ENCODE measurements at regions not wholly inside any gene's neighbourhood (a gene's known extent, or its start where the extent isn't known, plus 50 kb on each side); places are given as distances from the start of the nearest gene placed in this dataset.
"Not testable (repeated sequence)": the region's sequence is repeated elsewhere in the genome, so short reads cannot be mapped to it uniquely, and the experiment has no call there.

DNA sequence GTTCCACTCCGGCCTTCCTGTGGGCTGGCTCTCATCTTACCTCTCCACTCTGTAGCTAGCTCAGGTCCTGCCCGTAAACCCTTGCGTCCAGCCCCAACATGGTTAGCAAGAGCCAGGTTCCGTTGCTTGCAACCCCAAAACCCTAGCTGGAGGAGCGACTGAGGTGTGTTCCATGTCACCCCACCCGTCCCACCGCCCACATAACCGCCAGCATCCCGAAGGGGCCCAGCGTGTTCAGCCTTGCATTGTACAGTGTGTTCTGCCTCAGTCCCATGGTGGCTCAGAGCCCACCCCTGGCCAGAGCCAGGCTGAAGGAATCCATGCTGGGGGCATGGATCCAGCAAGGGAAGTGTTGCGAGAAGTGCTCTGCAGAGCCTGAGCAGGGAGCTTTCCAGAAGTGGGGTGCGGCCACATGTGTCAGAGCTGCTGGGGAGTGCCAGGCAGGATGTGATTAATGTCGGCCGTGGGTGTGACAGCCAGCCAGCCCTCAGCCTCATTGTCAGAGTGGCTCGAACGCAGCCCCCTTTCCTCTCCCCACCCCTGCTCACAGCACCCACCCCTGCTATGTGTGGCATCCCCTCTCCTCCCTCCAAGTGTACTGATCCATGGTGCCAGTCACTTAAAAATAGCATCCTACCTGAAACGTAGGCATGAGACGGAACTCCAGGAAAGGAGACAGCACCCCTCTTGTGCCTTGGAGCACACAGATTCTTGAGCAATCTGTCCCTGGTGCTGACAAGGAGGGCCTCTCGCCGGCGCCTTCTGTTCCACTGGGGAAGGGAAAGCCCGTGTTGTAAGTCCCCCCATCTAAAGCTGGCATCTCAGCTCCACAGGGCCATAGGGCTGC is 158.9 kb downstream of the OR4M2 start:
- TF ChIP-seq, protein P1, sequence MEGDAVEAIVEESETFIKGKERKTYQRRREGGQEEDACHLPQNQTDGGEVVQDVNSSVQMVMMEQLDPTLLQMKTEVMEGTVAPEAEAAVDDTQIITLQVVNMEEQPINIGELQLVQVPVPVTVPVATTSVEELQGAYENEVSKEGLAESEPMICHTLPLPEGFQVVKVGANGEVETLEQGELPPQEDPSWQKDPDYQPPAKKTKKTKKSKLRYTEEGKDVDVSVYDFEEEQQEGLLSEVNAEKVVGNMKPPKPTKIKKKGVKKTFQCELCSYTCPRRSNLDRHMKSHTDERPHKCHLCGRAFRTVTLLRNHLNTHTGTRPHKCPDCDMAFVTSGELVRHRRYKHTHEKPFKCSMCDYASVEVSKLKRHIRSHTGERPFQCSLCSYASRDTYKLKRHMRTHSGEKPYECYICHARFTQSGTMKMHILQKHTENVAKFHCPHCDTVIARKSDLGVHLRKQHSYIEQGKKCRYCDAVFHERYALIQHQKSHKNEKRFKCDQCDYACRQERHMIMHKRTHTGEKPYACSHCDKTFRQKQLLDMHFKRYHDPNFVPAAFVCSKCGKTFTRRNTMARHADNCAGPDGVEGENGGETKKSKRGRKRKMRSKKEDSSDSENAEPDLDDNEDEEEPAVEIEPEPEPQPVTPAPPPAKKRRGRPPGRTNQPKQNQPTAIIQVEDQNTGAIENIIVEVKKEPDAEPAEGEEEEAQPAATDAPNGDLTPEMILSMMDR (conservative IDR thresholded peaks at IDR 0.05; ENCODE audit: low read depth in 2 of 2), result not testable (repeated sequence)
- not testable (repeated sequence) for TF ChIP-seq EZH2phosphoT487 (IDR thresholded peaks at IDR 0.05; ENCODE audit: unreplicated experiment); EZH2 (IDR thresholded peaks at IDR 0.05; ENCODE audit: low read depth, unreplicated experiment); POLR2AphosphoS5 (IDR thresholded peaks at IDR 0.05; ENCODE audit: low read depth); CREB1 (CRISPR knock-in tag; IDR thresholded peaks at IDR 0.05; ENCODE audit: low read depth); JUNB (IDR thresholded peaks at IDR 0.05; ENCODE audit: unreplicated experiment); NANOG (IDR thresholded peaks at IDR 0.05; ENCODE audit: borderline replicate concordance); ZNF331 (CRISPR knock-in tag; IDR thresholded peaks at IDR 0.05; ENCODE audit: low read depth); STAT1 (IDR thresholded peaks at IDR 0.05; ENCODE audit: unreplicated experiment); ZNF114 (CRISPR knock-in tag; IDR thresholded peaks at IDR 0.05)
- TF ChIP-seq, protein P2, sequence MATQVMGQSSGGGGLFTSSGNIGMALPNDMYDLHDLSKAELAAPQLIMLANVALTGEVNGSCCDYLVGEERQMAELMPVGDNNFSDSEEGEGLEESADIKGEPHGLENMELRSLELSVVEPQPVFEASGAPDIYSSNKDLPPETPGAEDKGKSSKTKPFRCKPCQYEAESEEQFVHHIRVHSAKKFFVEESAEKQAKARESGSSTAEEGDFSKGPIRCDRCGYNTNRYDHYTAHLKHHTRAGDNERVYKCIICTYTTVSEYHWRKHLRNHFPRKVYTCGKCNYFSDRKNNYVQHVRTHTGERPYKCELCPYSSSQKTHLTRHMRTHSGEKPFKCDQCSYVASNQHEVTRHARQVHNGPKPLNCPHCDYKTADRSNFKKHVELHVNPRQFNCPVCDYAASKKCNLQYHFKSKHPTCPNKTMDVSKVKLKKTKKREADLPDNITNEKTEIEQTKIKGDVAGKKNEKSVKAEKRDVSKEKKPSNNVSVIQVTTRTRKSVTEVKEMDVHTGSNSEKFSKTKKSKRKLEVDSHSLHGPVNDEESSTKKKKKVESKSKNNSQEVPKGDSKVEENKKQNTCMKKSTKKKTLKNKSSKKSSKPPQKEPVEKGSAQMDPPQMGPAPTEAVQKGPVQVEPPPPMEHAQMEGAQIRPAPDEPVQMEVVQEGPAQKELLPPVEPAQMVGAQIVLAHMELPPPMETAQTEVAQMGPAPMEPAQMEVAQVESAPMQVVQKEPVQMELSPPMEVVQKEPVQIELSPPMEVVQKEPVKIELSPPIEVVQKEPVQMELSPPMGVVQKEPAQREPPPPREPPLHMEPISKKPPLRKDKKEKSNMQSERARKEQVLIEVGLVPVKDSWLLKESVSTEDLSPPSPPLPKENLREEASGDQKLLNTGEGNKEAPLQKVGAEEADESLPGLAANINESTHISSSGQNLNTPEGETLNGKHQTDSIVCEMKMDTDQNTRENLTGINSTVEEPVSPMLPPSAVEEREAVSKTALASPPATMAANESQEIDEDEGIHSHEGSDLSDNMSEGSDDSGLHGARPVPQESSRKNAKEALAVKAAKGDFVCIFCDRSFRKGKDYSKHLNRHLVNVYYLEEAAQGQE (IDR thresholded peaks at IDR 0.05; ENCODE audit: unreplicated experiment), result not testable (repeated sequence)
- TF ChIP-seq, protein P3, sequence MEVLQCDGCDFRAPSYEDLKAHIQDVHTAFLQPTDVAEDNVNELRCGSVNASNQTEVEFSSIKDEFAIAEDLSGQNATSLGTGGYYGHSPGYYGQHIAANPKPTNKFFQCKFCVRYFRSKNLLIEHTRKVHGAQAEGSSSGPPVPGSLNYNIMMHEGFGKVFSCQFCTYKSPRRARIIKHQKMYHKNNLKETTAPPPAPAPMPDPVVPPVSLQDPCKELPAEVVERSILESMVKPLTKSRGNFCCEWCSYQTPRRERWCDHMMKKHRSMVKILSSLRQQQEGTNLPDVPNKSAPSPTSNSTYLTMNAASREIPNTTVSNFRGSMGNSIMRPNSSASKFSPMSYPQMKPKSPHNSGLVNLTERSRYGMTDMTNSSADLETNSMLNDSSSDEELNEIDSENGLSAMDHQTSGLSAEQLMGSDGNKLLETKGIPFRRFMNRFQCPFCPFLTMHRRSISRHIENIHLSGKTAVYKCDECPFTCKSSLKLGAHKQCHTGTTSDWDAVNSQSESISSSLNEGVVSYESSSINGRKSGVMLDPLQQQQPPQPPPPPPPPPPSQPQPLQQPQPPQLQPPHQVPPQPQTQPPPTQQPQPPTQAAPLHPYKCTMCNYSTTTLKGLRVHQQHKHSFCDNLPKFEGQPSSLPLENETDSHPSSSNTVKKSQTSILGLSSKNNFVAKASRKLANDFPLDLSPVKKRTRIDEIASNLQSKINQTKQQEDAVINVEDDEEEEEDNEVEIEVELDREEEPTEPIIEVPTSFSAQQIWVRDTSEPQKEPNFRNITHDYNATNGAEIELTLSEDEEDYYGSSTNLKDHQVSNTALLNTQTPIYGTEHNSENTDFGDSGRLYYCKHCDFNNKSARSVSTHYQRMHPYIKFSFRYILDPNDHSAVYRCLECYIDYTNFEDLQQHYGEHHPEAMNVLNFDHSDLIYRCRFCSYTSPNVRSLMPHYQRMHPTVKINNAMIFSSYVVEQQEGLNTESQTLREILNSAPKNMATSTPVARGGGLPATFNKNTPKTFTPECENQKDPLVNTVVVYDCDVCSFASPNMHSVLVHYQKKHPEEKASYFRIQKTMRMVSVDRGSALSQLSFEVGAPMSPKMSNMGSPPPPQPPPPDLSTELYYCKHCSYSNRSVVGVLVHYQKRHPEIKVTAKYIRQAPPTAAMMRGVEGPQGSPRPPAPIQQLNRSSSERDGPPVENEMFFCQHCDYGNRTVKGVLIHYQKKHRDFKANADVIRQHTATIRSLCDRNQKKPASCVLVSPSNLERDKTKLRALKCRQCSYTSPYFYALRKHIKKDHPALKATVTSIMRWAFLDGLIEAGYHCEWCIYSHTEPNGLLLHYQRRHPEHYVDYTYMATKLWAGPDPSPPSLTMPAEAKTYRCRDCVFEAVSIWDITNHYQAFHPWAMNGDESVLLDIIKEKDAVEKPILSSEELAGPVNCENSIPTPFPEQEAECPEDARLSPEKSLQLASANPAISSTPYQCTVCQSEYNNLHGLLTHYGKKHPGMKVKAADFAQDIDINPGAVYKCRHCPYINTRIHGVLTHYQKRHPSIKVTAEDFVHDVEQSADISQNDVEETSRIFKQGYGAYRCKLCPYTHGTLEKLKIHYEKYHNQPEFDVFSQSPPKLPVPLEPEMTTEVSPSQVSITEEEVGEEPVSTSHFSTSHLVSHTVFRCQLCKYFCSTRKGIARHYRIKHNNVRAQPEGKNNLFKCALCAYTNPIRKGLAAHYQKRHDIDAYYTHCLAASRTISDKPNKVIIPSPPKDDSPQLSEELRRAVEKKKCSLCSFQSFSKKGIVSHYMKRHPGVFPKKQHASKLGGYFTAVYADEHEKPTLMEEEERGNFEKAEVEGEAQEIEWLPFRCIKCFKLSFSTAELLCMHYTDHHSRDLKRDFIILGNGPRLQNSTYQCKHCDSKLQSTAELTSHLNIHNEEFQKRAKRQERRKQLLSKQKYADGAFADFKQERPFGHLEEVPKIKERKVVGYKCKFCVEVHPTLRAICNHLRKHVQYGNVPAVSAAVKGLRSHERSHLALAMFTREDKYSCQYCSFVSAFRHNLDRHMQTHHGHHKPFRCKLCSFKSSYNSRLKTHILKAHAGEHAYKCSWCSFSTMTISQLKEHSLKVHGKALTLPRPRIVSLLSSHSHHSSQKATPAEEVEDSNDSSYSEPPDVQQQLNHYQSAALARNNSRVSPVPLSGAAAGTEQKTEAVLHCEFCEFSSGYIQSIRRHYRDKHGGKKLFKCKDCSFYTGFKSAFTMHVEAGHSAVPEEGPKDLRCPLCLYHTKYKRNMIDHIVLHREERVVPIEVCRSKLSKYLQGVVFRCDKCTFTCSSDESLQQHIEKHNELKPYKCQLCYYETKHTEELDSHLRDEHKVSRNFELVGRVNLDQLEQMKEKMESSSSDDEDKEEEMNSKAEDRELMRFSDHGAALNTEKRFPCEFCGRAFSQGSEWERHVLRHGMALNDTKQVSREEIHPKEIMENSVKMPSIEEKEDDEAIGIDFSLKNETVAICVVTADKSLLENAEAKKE (CRISPR knock-in tag; IDR thresholded peaks at IDR 0.05), result not testable (repeated sequence)
- TF ChIP-seq, protein P4, sequence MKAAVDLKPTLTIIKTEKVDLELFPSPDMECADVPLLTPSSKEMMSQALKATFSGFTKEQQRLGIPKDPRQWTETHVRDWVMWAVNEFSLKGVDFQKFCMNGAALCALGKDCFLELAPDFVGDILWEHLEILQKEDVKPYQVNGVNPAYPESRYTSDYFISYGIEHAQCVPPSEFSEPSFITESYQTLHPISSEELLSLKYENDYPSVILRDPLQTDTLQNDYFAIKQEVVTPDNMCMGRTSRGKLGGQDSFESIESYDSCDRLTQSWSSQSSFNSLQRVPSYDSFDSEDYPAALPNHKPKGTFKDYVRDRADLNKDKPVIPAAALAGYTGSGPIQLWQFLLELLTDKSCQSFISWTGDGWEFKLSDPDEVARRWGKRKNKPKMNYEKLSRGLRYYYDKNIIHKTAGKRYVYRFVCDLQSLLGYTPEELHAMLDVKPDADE (IDR thresholded peaks at IDR 0.05), result not testable (repeated sequence)

Measured in GM23338 (cell line).